ENCODE measurements at regions not wholly inside any gene's neighbourhood (a gene's known extent, or its start where the extent isn't known, plus 50 kb on each side); places are given as distances from the start of the nearest gene placed in this dataset.
"Not testable (repeated sequence)": the region's sequence is repeated elsewhere in the genome, so short reads cannot be mapped to it uniquely, and the experiment has no call there.

DNA sequence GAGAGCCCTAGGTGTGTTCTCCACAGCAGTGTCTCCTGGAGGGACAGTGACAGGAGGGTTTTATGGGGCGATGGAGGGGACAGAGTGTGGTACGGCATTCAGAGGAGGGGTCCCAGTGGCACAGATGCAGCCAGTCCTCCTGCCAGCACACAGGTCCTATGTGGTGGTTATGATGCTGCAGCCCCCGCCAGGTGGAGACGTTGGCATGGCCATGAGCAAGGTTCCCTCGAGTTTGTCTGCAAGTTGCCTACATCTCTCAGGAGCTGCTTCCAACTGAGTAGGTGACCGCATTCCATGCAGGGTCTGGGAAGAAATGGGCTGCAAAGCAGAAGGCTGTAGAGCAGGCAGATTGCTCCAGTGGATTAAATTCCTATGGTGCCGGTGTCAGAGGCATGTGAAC lies 646.0 kb downstream of the TBC1D22A start:
- Histone ChIP-seq H3K4me3 (no peak overlapping the region), H3K9me3 (peaks cover 0 to 3% (median 0%) of the 10 kb centered on the region in 12 donors), H3K27ac (no peak overlapping the region), H3K27me3 (peaks cover 0 to 28% (median 5%) of the 10 kb centered on the region in 9 donors), H3K36me3 (no peaks in the 10 kb centered on the region), H3K4me1 (no peaks in the 10 kb centered on the region)
- DNase-seq (no peak), ATAC-seq (no peak)
- intact Hi-C loops (cut with DNase I): no loop called here
- no peak for TF ChIP-seq POLR2A (IDR thresholded peaks at IDR 0.05)
- TF ChIP-seq, protein P1, sequence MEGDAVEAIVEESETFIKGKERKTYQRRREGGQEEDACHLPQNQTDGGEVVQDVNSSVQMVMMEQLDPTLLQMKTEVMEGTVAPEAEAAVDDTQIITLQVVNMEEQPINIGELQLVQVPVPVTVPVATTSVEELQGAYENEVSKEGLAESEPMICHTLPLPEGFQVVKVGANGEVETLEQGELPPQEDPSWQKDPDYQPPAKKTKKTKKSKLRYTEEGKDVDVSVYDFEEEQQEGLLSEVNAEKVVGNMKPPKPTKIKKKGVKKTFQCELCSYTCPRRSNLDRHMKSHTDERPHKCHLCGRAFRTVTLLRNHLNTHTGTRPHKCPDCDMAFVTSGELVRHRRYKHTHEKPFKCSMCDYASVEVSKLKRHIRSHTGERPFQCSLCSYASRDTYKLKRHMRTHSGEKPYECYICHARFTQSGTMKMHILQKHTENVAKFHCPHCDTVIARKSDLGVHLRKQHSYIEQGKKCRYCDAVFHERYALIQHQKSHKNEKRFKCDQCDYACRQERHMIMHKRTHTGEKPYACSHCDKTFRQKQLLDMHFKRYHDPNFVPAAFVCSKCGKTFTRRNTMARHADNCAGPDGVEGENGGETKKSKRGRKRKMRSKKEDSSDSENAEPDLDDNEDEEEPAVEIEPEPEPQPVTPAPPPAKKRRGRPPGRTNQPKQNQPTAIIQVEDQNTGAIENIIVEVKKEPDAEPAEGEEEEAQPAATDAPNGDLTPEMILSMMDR (IDR thresholded peaks at IDR 0.05): no peak
- 67 to 70% (median 68%) methylated on average over 7 of the region's 7 CpGs for WGBS, 4 donors

DNA sequence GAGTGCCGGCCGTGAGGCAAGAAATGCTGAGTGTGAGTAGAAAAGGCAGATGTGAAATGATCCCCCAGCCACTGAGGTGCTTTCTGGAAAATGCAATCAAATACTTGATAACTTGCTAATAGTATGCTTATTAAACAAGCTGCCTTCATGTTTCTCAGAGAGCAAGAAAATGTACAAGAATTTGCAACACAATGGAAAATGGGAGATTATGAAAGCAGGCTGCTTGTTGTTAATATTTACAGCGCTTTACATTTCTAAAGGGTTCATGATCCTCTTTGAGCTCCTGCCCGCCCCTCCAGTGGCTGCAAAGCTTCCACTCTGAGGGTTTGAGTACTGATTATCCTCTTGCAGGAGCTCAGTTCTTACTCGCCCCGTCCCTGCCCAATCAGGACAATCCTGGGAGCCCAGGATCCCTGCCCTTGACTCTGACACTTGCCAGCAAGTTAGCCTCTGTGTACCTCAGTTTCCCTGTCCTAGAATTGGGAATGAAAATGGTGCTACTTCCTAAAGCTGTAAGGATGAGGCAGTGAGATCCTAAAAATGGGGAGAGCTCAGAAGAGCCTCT lies 645.1 kb downstream of the TBC1D22A start:
- 64 to 70% (median 69%) methylated on average over 6 of the region's 6 CpGs for whole genome bisulfite sequencing, 4 donors
- H3K4me3 ChIP-seq: no peak overlapping the region
- no peaks in the 10 kb centered on the region for H3K9me3 ChIP-seq
- H3K36me3 ChIP-seq: no peaks in the 10 kb centered on the region
- ATAC-seq (no peak), DNase-seq (no peak)
- no peaks in the 10 kb centered on the region for H3K4me1 ChIP-seq
- peaks cover 0 to 28% (median 5%) of the 10 kb centered on the region in 9 donors for H3K27me3 ChIP-seq
- intact Hi-C loops (cut with DNase I): no loop called here
- no peak overlapping the region for H3K27ac ChIP-seq
- TF ChIP-seq, protein P1 (IDR thresholded peaks at IDR 0.05): no peak
- TF ChIP-seq POLR2A (IDR thresholded peaks at IDR 0.05): no peak

DNA sequence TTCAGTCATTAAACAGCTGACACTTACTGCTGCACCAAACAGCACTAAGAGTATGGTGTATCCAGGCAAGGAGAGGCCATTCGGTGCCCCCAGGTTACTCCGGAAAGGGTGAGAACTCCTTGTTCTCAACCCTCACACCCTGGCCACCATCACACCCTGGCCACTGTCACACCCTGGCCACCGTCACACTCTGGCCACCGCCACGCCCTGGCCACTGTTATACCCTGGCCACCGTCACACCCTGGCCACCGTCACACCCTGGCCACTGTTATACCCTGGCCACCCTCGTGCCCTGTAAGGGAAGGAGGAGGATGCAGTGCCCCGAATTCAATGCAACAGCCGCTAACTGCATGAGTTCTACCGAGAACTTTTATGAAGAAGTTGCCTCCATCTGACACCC lies 644.4 kb downstream of the TBC1D22A start:
- H3K4me1 ChIP-seq: no peaks in the 10 kb centered on the region
- H3K36me3 ChIP-seq: no peaks in the 10 kb centered on the region
- no peak overlapping the region for H3K27ac ChIP-seq
- no peak for TF ChIP-seq POLR2A (IDR thresholded peaks at IDR 0.05)
- TF ChIP-seq, protein P1 (IDR thresholded peaks at IDR 0.05): no peak
- H3K27me3 ChIP-seq: peaks cover 0 to 23% (median 5%) of the 10 kb centered on the region in 9 donors
- intact Hi-C loops (cut with DNase I): no loop called here
- DNase-seq (no peak), ATAC-seq (no peak)
- WGBS, 4 donors: 76 to 84% (median 82%) methylated on average over 10 to 11 of the region's 11 CpGs
- H3K4me3 ChIP-seq: no peak overlapping the region
- H3K9me3 ChIP-seq: no peaks in the 10 kb centered on the region

DNA sequence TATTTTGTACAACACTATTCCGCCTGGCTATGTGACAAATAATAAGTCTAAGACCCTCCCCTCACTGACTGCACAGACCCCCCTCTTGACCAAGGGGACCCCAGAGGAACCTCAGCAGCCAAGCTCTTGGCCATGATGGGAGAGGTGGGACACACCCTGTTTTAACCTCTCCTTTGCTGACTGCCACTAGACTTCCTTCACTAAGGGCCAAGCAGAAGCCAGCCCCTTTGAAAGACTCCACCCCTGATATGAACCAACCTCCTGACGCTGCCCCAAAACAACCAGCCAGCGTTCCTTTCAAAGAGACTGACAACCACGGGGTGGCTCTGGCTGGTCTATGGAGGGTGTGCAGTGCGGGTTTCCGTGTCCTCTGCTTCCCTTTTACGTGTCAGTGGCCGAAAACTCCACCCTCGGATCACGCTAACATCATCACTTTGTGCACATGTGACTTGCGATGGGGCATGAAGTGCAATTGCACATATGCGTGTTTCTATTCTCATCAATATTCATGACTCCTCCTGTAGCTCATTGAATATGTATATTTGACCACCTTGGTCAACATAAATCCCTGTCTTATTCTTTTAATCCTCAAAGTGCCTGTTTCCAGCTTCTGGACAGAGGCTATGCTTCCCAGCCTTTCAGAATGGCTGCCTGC lies 643.9 kb downstream of the TBC1D22A start:
- Histone ChIP-seq H3K9me3 (no peaks in the 10 kb centered on the region), H3K27me3 (peaks cover 0 to 23% (median 5%) of the 10 kb centered on the region in 9 donors), H3K27ac (no peak overlapping the region), H3K4me3 (no peak overlapping the region), H3K4me1 (no peaks in the 10 kb centered on the region), H3K36me3 (no peaks in the 10 kb centered on the region)
- TF ChIP-seq, protein P1 (IDR thresholded peaks at IDR 0.05): no peak
- no peak for TF ChIP-seq POLR2A (IDR thresholded peaks at IDR 0.05)
- ATAC-seq (no peak), DNase-seq (no peak)
- WGBS, 4 donors: 86 to 89% (median 86%) methylated on average over 12 of the region's 12 CpGs
- intact Hi-C loops (cut with DNase I): no loop called here

DNA sequence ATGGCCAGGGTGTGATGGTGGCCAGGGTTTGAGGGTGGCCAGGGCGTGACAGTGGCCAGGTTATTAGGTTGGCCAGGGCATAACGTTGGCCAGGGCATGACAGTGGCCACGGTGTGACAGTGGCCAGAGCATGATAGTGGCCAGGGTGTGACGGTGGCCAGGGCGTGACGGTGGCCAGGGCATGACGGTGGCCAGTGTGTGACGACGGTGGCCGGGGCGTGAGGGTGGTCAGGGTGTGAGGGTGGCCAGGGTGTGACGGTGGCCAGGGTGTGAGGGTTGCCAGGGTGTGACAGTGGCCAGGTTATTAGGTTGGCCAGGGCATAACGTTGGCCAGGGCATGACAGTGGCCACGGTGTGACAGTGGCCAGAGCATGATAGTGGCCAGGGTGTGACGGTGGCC lies 642.8 kb downstream of the TBC1D22A start:
- H3K27me3 ChIP-seq: peaks cover 0 to 16% (median 5%) of the 10 kb centered on the region in 9 donors
- H3K9me3 ChIP-seq; H3K27ac ChIP-seq; ATAC-seq; H3K36me3 ChIP-seq; H3K4me1 ChIP-seq; H3K4me3 ChIP-seq; DNase-seq; intact Hi-C loops (cut with DNase I): not testable (repeated sequence)
- 76 to 89% (median 85%) methylated on average over 14 to 15 of the region's 15 CpGs for WGBS, 4 donors

All from heart left ventricle (tissue), 16 donors.